ENCODE measurements at regions not wholly inside any gene's neighbourhood (a gene's known extent, or its start where the extent isn't known, plus 50 kb on each side); places are given as distances from the start of the nearest gene placed in this dataset.

- no peaks in the 10 kb centered on the region for H3K36me3 Mint-ChIP-seq (ENCODE audit: low read depth)
- ATAC-seq (no peak), DNase-seq (no peak)
- no peaks in the 10 kb centered on the region for H3K9me3 Mint-ChIP-seq
- no peak overlapping the region for H3K27ac Mint-ChIP-seq
- H3K27me3 Mint-ChIP-seq = peaks cover 9% of the 10 kb centered on the region
- CTCF ChIA-PET = no interaction called here
- no peak for TF ChIP-seq CTCF (IDR thresholded peaks at IDR 0.05)
- H3K4me3 Mint-ChIP-seq = no peak overlapping the region
- intact Hi-C loops (cut with micrococcal nuclease) = no loop called here
- POLR2A ChIA-PET = no interaction called here
- no peaks in the 10 kb centered on the region for H3K4me1 Mint-ChIP-seq (ENCODE audit: low read depth)
These were observed 92.6 kb upstream of the ZNF618 start for GRCh38 chr9:113783475-113783874.

- DNase-seq = no peak
- H3K9me3 Mint-ChIP-seq = no peaks in the 10 kb centered on the region
- ChIA-PET CTCF (interaction anchor here (1.0 kb wide), 1 partner anchor 23 kb away, joined by 3 read pairs; no protein-coding TSS in a partner anchor), POLR2A (no interaction called here)
- TF ChIP-seq CTCF (IDR thresholded peaks at IDR 0.05) = no peak
- H3K27me3 Mint-ChIP-seq = peaks cover 9% of the 10 kb centered on the region
- H3K36me3 Mint-ChIP-seq (ENCODE audit: low read depth) = no peaks in the 10 kb centered on the region
- H3K27ac Mint-ChIP-seq = no peak overlapping the region
- no peak for ATAC-seq
- H3K4me3 Mint-ChIP-seq = no peak overlapping the region
- no peaks in the 10 kb centered on the region for H3K4me1 Mint-ChIP-seq (ENCODE audit: low read depth)
- intact Hi-C loops (cut with micrococcal nuclease) = no loop called here
These were observed 90.8 kb upstream of the ZNF618 start for GRCh38 chr9:113785334-113785733.

- no peaks in the 10 kb centered on the region for H3K4me1 Mint-ChIP-seq (ENCODE audit: low read depth)
- TF ChIP-seq CTCF (IDR thresholded peaks at IDR 0.05) = no peak
- CTCF ChIA-PET = no interaction called here
- no peak overlapping the region for H3K27ac Mint-ChIP-seq
- H3K9me3 Mint-ChIP-seq = no peaks in the 10 kb centered on the region
- H3K4me3 Mint-ChIP-seq = no peak overlapping the region
- ATAC-seq (no peak), DNase-seq (no peak)
- intact Hi-C loops (cut with micrococcal nuclease) = no loop called here
- H3K36me3 Mint-ChIP-seq (ENCODE audit: low read depth) = no peaks in the 10 kb centered on the region
- H3K27me3 Mint-ChIP-seq = peaks cover 9% of the 10 kb centered on the region
- POLR2A ChIA-PET = no interaction called here
These were observed 90.0 kb upstream of the ZNF618 start for GRCh38 chr9:113786071-113786470.

GRCh38 chr9:113787871-113788270 lies 88.2 kb upstream of the ZNF618 start:
- DNase-seq = no peak
- H3K4me3 Mint-ChIP-seq = no peak overlapping the region
- CTCF ChIA-PET = no interaction called here
- H3K4me1 Mint-ChIP-seq (ENCODE audit: low read depth) = no peaks in the 10 kb centered on the region
- intact Hi-C loops (cut with micrococcal nuclease) = no loop called here
- POLR2A ChIA-PET = no interaction called here
- H3K27ac Mint-ChIP-seq = no peak overlapping the region
- peaks cover 4% of the 10 kb centered on the region for H3K27me3 Mint-ChIP-seq
- TF ChIP-seq CTCF (IDR thresholded peaks at IDR 0.05) = no peak
- no peak for ATAC-seq
- no peaks in the 10 kb centered on the region for H3K9me3 Mint-ChIP-seq
- H3K36me3 Mint-ChIP-seq (ENCODE audit: low read depth) = no peaks in the 10 kb centered on the region

GRCh38 chr9:113788616-113789330 lies 87.3 kb upstream of the ZNF618 start:
- POLR2A ChIA-PET = no interaction called here
- Mint-ChIP-seq H3K27me3 (no peaks in the 10 kb centered on the region), H3K4me1 (ENCODE audit: low read depth) (no peaks in the 10 kb centered on the region), H3K36me3 (ENCODE audit: low read depth) (no peaks in the 10 kb centered on the region), H3K9me3 (no peaks in the 10 kb centered on the region), H3K4me3 (no peak overlapping the region), H3K27ac (no peak overlapping the region)
- CTCF ChIA-PET = no interaction called here
- intact Hi-C loops (cut with micrococcal nuclease) = no loop called here
- DNase-seq (no peak), ATAC-seq (no peak)
- TF ChIP-seq CTCF (IDR thresholded peaks at IDR 0.05) = no peak
